Spleen (tissue), 7 donors: ENCODE measurements at regions not wholly inside any gene's neighbourhood (a gene's known extent, or its start where the extent isn't known, plus 50 kb on each side); places are given as distances from the start of the nearest gene placed in this dataset.

Experiments used
- CTCF ChIP-seq, 11 experiments: fragments of 200-600 bp in 7 of 11; fragments of 450-650 bp in 4 of 11; sonication (generic) in 4 of 11; IDR thresholded peaks in 8 of 11; conservative IDR thresholded peaks in 3 of 11; 1 replicate in 7 of 11; 2 replicates in 4 of 11; pipeline versions ENCODE4 v1.4.0 to v1.8.0; 2016 to 2021; ENCODE audit warnings: antibody characterized with exemption in 11 of 11, inconsistent platforms in 4 of 11, mild to moderate bottlenecking in 1 of 11
- POLR2A ChIP-seq, 3 donors: fragments of 450-650 bp; IDR thresholded peaks; one replicate each; pipeline ENCODE4 v1.5.1; 2017; ENCODE audit warnings: antibody characterized with exemption in 3 of 3, mild to moderate bottlenecking in 1 of 3
- POLR2AphosphoS5 ChIP-seq, 3 donors: sonication (generic); formaldehyde crosslinking; IDR thresholded peaks; one replicate each; pipeline ENCODE4 v1.5.1; 2017; ENCODE audit warnings: antibody characterized with exemption in 3 of 3
- donor health status: DM: no; HTN: no; CAD: no; lungs with moderate emphysema.
- donor health status: DM: no; HTN: no; CAD: no.
- donor health status: DM: no; HTN: no; CAD: no.

GRCh38 chr1:60745484-60745883 is 336.9 kb upstream of the NFIA start:
- no peak for TF ChIP-seq CTCF (IDR thresholded peaks at IDR 0.05 in 8 of 11, conservative IDR thresholded peaks at IDR 0.05 in 3 of 11)
- TF ChIP-seq POLR2A (IDR thresholded peaks at IDR 0.05), result no peak
- no peak for TF ChIP-seq POLR2AphosphoS5 (IDR thresholded peaks at IDR 0.05)
